ENCODE measurements at regions not wholly inside any gene's neighbourhood (a gene's known extent, or its start where the extent isn't known, plus 50 kb on each side); places are given as distances from the start of the nearest gene placed in this dataset.

DNA sequence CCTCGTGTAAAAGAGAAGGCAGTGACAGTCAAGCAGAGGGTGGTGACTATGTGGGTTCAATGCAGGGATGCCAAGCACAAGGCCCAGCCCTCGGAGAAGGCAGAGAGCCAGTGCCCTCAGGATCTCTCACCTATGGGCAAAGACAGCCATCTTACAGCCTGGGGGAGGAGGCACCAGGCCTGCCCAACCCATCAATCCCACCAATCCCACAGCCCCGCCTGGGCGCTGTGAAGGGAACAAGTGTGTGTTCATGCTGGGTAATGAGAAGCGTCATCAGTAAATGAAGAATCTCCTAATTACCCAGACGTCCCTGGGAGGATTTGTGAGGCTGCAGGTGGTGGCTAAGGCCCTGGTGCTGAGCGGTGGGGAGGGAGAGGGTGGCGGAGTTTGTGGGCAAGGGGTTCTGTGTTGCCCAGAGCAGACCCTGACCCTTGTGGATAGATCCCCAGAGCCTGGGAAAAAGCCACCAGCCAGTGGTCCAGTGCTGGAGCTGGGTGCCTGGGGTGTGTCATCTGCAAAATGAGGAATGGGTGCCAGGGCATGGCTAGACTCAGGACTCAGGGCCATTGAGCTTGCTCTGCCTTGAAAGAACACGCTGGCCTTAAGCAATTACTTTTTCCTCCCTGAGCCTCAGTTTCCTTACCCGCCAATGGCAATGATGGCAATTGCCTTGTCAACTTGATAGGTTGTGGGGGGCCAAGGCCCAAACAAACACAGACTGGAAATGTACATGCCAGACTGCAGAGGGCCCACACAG, 128.1 kb upstream of the UNC5B start:
- Histone ChIP-seq H3K9ac (ENCODE audit: low read length) (no peak overlapping the region), H3K9me2 (ENCODE audit: low read depth, low read length) (no peaks in the 10 kb centered on the region), H3K79me2 (ENCODE audit: insufficient read depth, low read length) (no peaks in the 10 kb centered on the region), H4K20me1 (ENCODE audit: insufficient read depth, low read length) (no peaks in the 10 kb centered on the region), H3K9me3 (ENCODE audit: low read length) (no peaks in the 10 kb centered on the region), H3F3A (ENCODE audit: insufficient read depth, low read length) (no peaks in the 10 kb centered on the region), H2AFZ (ENCODE audit: low read length) (no peak overlapping the region), H3K27me3 (ENCODE audit: insufficient read depth, low read length) (no peaks in the 10 kb centered on the region), H3K36me3 (ENCODE audit: insufficient read depth, low read length) (no peaks in the 10 kb centered on the region), H3K27ac (ENCODE audit: low read depth, low read length, poor library complexity, severe bottlenecking) (no peak overlapping the region), H3K4me2 (ENCODE audit: low read length) (no peak overlapping the region), H3K4me3 (ENCODE audit: low read depth, low read length, poor library complexity, severe bottlenecking) (no peak overlapping the region), H3K4me1 (ENCODE audit: insufficient read depth, low read length, severe bottlenecking) (no peaks in the 10 kb centered on the region)
- no peak for TF ChIP-seq EZH2 (IDR thresholded peaks at IDR 0.05; ENCODE audit: borderline replicate concordance, low read length)
- no peak for TF ChIP-seq CTCF (IDR thresholded peaks at IDR 0.05; ENCODE audit: low read length)

- Histone ChIP-seq H3K27ac (ENCODE audit: low read depth, low read length, poor library complexity, severe bottlenecking) (no peak overlapping the region), H3K4me2 (ENCODE audit: low read length) (no peak overlapping the region), H2AFZ (ENCODE audit: low read length) (no peak overlapping the region), H3K4me3 (ENCODE audit: low read depth, low read length, poor library complexity, severe bottlenecking) (no peak overlapping the region), H3K79me2 (ENCODE audit: insufficient read depth, low read length) (no peaks in the 10 kb centered on the region), H3K9ac (ENCODE audit: low read length) (no peak overlapping the region), H3K9me2 (ENCODE audit: low read depth, low read length) (no peaks in the 10 kb centered on the region), H3F3A (ENCODE audit: insufficient read depth, low read length) (no peaks in the 10 kb centered on the region), H4K20me1 (ENCODE audit: insufficient read depth, low read length) (no peaks in the 10 kb centered on the region), H3K9me3 (ENCODE audit: low read length) (no peaks in the 10 kb centered on the region), H3K4me1 (ENCODE audit: insufficient read depth, low read length, severe bottlenecking) (no peaks in the 10 kb centered on the region), H3K36me3 (ENCODE audit: insufficient read depth, low read length) (no peaks in the 10 kb centered on the region), H3K27me3 (ENCODE audit: insufficient read depth, low read length) (no peaks in the 10 kb centered on the region)
- TF ChIP-seq CTCF (IDR thresholded peaks at IDR 0.05; ENCODE audit: low read length): no peak
- TF ChIP-seq EZH2 (IDR thresholded peaks at IDR 0.05; ENCODE audit: borderline replicate concordance, low read length): no peak
These were observed 127.6 kb upstream of the UNC5B start for GRCh38 chr10:71084818-71085126.

- Histone ChIP-seq H4K20me1 (ENCODE audit: insufficient read depth, low read length) (no peaks in the 10 kb centered on the region), H3K9me2 (ENCODE audit: low read depth, low read length) (no peaks in the 10 kb centered on the region), H3K79me2 (ENCODE audit: insufficient read depth, low read length) (no peaks in the 10 kb centered on the region), H3F3A (ENCODE audit: insufficient read depth, low read length) (no peaks in the 10 kb centered on the region), H3K27me3 (ENCODE audit: insufficient read depth, low read length) (no peaks in the 10 kb centered on the region), H2AFZ (ENCODE audit: low read length) (no peak overlapping the region), H3K9me3 (ENCODE audit: low read length) (no peaks in the 10 kb centered on the region), H3K27ac (ENCODE audit: low read depth, low read length, poor library complexity, severe bottlenecking) (no peak overlapping the region), H3K36me3 (ENCODE audit: insufficient read depth, low read length) (no peaks in the 10 kb centered on the region), H3K4me3 (ENCODE audit: low read depth, low read length, poor library complexity, severe bottlenecking) (no peak overlapping the region), H3K4me1 (ENCODE audit: insufficient read depth, low read length, severe bottlenecking) (no peaks in the 10 kb centered on the region), H3K9ac (ENCODE audit: low read length) (no peak overlapping the region), H3K4me2 (ENCODE audit: low read length) (no peak overlapping the region)
- TF ChIP-seq EZH2 (IDR thresholded peaks at IDR 0.05; ENCODE audit: borderline replicate concordance, low read length) (no peak), CTCF (IDR thresholded peaks at IDR 0.05; ENCODE audit: low read length) (no peak)
These were observed 126.5 kb upstream of the UNC5B start for GRCh38 chr10:71085689-71086438.
